CD4-positive, alpha-beta T cell treated with Interleukin-6 at 100 ng/mL for 8 hours (primary cell): ENCODE measurements at regions not wholly inside any gene's neighbourhood (a gene's known extent, or its start where the extent isn't known, plus 50 kb on each side); places are given as distances from the start of the nearest gene placed in this dataset.
"Not testable (repeated sequence)": the region's sequence is repeated elsewhere in the genome, so short reads cannot be mapped to it uniquely, and the experiment has no call there.

Experiments used
- DNase-seq: peaks from one replicate; pipeline ENCODE4 v3.0.0-alpha.2; 2020; ENCODE audit warnings: mixed read lengths, low spot score

- DNase-seq = no peak
Observed at GRCh38 chr4:13762130-13762529, 134.6 kb upstream of the BOD1L1 start.

GRCh38 chr4:13763707-13764106, 136.2 kb upstream of the BOD1L1 start:
- DNase-seq = no peak

GRCh38 chr4:13765539-13765938, 138.0 kb upstream of the BOD1L1 start:
- no peak for DNase-seq

- DNase-seq = no peak
Observed at GRCh38 chr4:13766761-13767540, 139.4 kb upstream of the BOD1L1 start.

GRCh38 chr4:13777341-13777740, 149.8 kb upstream of the BOD1L1 start:
- DNase-seq = no peak

GRCh38 chr4:13778367-13778766, 150.8 kb upstream of the BOD1L1 start:
- DNase-seq = no peak

- no peak for DNase-seq
Observed at GRCh38 chr4:13782231-13782630, 154.7 kb upstream of the BOD1L1 start.

GRCh38 chr4:13783800-13784411, 156.4 kb upstream of the BOD1L1 start:
- no peak for DNase-seq

GRCh38 chr4:13793020-13793710, 165.6 kb upstream of the BOD1L1 start:
- DNase-seq = no peak

GRCh38 chr4:13794819-13795565, 167.5 kb upstream of the BOD1L1 start:
- DNase-seq = no peak

- no peak for DNase-seq
Observed at GRCh38 chr4:13797061-13797460, 169.5 kb upstream of the BOD1L1 start.

GRCh38 chr4:13815231-13815630, 187.7 kb upstream of the BOD1L1 start:
- no peak for DNase-seq

- DNase-seq = no peak
Observed at GRCh38 chr4:13816472-13816871, 188.9 kb upstream of the BOD1L1 start.

- DNase-seq = no peak
Observed at GRCh38 chr4:13821522-13821921, 194.0 kb upstream of the BOD1L1 start.

GRCh38 chr4:13825822-13826221, 198.3 kb upstream of the BOD1L1 start:
- not testable (repeated sequence) for DNase-seq

- no peak for DNase-seq
Observed at GRCh38 chr4:13829457-13829856, 201.9 kb upstream of the BOD1L1 start.

- no peak for DNase-seq
Observed at GRCh38 chr4:13830449-13830848, 202.9 kb upstream of the BOD1L1 start.

GRCh38 chr4:13833171-13833804, 205.8 kb upstream of the BOD1L1 start:
- no peak for DNase-seq

GRCh38 chr4:13836946-13837912, 209.7 kb upstream of the BOD1L1 start:
- DNase-seq = no peak

GRCh38 chr4:13840502-13841190, 213.1 kb upstream of the BOD1L1 start:
- DNase-seq = no peak
